Colonic mucosa (tissue), 4 donors: ENCODE measurements at regions not wholly inside any gene's neighbourhood (a gene's known extent, or its start where the extent isn't known, plus 50 kb on each side); places are given as distances from the start of the nearest gene placed in this dataset.
"Not testable (repeated sequence)": the region's sequence is repeated elsewhere in the genome, so short reads cannot be mapped to it uniquely, and the experiment has no call there.

Experiments used
- DNase-seq: peaks from one replicate; pipeline ENCODE4 v3.0.0-alpha.2; 2020
- H3K27ac ChIP-seq: fragments of 200-600 bp; one replicate; pipeline ENCODE4 v1.8.0; 2021
- H3K27me3 ChIP-seq: fragments of 200-600 bp; one replicate; pipeline ENCODE4 v1.8.0; 2021
- H3K36me3 ChIP-seq: fragments of 200-600 bp; one replicate; pipeline ENCODE4 v1.8.0; 2021
- H3K4me1 ChIP-seq: fragments of 200-600 bp; one replicate; pipeline ENCODE4 v1.8.0; 2021; ENCODE audit warnings: mild to moderate bottlenecking
- H3K4me3 ChIP-seq: fragments of 200-600 bp; one replicate; pipeline ENCODE4 v1.8.0; 2021
- H3K9ac ChIP-seq, 2 donors: one replicate each; pipeline ENCODE4 v1.7.0; 2013; ENCODE audit warnings: control low read depth in 2 of 2, low read depth in 2 of 2, low read length in 2 of 2
- H3K9me3 ChIP-seq: fragments of 200-600 bp; one replicate; pipeline ENCODE4 v1.8.0; 2021
- intact Hi-C: fragments of 100-400 bp; cut with DNase I; formaldehyde crosslinking; loops from one replicate; pipeline ENCODE4 v1.14.1; 2022
- TF ChIP-seq, protein P1 (sequence below): fragments of 200-600 bp; IDR thresholded peaks from one replicate; pipeline ENCODE4 v1.8.0; 2022; ENCODE audit warnings: antibody characterized with exemption, mild to moderate bottlenecking
- donor health status: healthy.
- donor health status: DM: no; HTN: no; CAD: no.
- donor health status: DM: no; HTN: no; CAD: no.

DNA sequence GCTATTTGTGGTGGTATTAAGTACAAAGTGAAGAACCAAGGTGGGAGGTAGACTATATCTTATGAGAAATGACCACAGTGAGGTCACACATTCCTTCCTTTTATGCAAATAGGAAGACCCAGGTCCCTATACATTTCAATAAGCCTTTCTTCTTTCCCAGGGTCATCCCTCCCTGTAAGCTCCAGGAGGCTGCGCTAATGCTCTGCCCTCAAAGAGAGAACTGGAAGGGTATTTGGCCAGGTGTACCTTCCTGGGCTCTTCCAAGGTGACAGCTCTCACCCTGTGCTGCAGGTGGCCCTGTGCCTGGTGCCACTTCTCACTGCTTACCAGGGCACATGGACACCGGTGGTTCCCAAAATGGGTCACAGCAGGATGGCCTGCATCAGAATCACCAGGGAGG, 103.4 kb downstream of the KBTBD2 start:
- intact Hi-C loops, H3K4me3 ChIP-seq, H3K9me3 ChIP-seq, H3K36me3 ChIP-seq, DNase-seq, H3K27ac ChIP-seq, H3K4me1 ChIP-seq, H3K27me3 ChIP-seq, H3K9ac ChIP-seq: not testable (repeated sequence)

DNA sequence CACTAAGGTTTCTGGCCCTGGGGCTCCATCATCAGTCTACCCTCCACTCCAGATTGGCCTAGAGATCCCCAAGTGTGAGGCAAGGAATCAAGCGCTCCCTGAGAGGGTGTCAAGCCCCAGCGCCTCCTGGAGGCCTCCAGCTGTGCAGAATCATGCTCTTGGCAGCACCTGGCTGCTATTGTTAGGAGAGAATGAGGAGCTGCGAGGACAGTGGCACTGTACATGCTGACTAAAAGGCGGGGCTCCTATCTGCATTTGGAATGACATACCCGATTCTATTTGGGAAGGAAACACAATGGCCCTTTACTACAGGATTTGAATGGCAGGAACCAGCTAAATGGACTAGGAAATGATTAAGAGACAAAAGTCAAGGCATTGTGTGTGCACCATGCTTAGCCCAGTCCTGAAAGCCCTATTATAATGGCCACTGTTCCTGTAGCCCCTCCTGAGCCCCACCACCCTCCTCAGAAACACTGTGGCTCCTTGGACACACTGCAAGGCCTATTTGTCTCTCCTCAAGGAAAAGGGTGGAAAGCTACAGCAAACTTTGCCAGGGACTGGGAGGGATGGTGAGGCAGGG, 106.1 kb downstream of the KBTBD2 start:
- H3K27me3 ChIP-seq, DNase-seq, H3K36me3 ChIP-seq, intact Hi-C loops, H3K9ac ChIP-seq, H3K27ac ChIP-seq, H3K4me1 ChIP-seq, H3K9me3 ChIP-seq, H3K4me3 ChIP-seq: not testable (repeated sequence)

DNA sequence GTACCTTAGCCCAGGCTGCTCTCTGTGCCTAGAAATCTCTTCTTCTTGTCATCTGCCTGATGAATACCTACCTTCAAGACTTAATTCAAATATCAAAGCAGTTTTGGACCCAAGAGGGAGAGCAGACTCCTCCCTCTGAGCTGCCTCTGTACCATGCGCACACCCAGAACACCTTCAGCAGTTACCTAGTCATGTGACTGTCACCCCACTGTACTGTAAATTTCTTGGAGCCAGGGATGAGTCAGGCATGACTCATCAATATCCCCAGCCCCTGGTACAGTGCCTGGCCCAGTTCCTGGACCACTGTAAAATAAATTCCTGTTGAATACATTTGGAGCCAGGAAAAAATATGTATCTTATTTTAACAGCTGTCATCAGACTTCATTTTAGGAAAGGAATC, 111.7 kb downstream of the KBTBD2 start:
- H3K27ac ChIP-seq, intact Hi-C loops: not testable (repeated sequence)

DNA sequence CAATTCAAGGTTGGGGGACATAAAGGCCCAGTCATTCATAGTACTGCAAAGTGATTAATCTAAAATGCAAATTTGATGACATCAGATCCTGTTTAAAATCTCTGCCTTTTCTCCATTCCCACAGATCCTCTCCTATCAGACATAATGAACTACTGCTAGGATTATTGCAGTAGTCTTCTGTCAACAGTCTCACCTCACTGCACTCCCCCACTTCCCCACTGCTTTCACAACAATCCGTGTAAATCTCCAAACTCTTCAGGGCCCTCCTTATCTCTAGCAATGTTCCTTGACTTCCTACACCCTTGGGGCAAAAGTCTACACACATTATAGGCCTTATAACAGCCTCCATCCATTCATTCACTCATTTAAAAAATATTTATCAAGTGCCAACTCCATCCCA, 112.4 kb downstream of the KBTBD2 start:
- Histone ChIP-seq H3K27ac (no peak overlapping the region), H3K4me3 (no peak overlapping the region), H3K9me3 (no peaks in the 10 kb centered on the region), H3K4me1 (no peaks in the 10 kb centered on the region), H3K9ac (no peak overlapping the region), H3K36me3 (no peaks in the 10 kb centered on the region), H3K27me3 (no peaks in the 10 kb centered on the region)
- TF ChIP-seq, protein P1, sequence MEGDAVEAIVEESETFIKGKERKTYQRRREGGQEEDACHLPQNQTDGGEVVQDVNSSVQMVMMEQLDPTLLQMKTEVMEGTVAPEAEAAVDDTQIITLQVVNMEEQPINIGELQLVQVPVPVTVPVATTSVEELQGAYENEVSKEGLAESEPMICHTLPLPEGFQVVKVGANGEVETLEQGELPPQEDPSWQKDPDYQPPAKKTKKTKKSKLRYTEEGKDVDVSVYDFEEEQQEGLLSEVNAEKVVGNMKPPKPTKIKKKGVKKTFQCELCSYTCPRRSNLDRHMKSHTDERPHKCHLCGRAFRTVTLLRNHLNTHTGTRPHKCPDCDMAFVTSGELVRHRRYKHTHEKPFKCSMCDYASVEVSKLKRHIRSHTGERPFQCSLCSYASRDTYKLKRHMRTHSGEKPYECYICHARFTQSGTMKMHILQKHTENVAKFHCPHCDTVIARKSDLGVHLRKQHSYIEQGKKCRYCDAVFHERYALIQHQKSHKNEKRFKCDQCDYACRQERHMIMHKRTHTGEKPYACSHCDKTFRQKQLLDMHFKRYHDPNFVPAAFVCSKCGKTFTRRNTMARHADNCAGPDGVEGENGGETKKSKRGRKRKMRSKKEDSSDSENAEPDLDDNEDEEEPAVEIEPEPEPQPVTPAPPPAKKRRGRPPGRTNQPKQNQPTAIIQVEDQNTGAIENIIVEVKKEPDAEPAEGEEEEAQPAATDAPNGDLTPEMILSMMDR = no peak
- no peak for DNase-seq
- intact Hi-C loops = no loop called here

More for the DNA sequence above, 111.7 kb downstream of the KBTBD2 start:
- H3K9me3 ChIP-seq, DNase-seq, H3K4me1 ChIP-seq, H3K4me3 ChIP-seq, H3K36me3 ChIP-seq, H3K27me3 ChIP-seq, H3K9ac ChIP-seq: not testable (repeated sequence)

DNA sequence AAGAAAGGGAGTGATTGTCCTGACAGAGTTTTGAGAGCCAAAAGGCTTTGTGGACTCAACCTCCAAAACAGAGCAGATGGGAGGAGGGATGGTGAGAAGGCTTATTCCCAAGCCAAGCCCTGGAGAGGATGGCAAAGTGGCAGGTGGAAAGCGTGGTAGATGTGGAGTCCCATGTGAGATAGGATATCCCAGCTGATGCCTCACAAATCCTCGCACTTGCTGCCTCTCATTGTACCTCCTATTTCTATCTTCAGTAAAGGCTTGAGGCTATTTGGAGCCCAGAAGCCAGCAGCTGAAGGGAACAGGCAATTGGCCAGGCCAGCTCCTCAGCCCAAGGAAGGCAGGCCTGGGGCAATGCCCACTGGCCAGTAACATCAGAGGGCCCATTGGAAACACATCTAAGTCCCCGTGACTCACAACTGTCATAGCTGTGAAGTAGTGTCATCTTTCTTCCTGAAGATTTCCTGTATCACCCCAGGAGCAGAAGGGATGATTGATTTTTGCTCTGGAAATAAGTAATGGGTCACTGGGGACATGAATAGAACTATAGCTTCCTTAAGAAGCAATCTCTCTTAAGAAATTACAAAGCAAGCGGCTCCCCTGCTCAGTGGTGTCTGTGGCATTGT, 114.4 kb downstream of the KBTBD2 start:
- H3K4me1 ChIP-seq, H3K9ac ChIP-seq, intact Hi-C loops, H3K4me3 ChIP-seq, H3K36me3 ChIP-seq, H3K27me3 ChIP-seq, H3K9me3 ChIP-seq, DNase-seq, H3K27ac ChIP-seq: not testable (repeated sequence)

DNA sequence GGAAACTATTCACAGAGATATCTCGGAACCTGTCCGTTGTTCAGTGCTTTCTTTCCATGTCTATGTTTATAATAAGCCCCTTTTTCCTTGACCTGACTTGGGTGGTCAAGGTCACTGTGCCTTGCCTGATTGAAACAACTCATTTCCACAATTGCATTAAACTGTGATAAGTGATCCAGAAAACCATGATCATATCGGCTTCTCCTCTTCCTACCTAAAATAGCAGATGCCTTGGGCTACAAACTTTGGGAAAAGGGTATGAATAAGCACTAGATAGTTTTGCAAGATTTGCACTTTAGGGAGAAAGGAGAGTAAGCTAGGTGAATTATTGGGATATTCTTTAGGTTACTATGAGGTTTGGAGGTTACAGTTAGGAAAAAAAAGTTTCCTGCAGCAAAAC, 115.2 kb downstream of the KBTBD2 start:
- H3K9ac ChIP-seq, H3K9me3 ChIP-seq, H3K36me3 ChIP-seq, intact Hi-C loops, H3K4me1 ChIP-seq, H3K27ac ChIP-seq, H3K27me3 ChIP-seq, H3K4me3 ChIP-seq, DNase-seq: not testable (repeated sequence)

DNA sequence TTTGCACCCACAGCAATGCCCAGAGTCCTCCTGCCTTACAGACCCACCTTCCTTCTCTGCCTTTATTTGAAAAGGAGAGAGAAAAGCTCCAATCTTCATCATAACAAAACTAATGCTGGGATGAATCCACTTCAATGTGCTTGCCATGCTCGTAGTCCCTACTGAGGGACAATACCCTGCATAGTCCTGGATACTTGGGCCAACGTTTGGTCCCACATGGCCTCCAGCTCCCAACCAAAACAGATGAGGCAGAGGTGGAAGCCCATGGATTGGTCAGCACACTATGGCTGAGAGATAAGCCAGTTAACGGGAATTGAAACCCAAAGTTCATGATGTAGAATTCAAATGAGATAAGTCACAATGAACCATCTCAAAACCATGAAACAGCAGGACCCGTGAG, 115.8 kb downstream of the KBTBD2 start:
- H3K27ac ChIP-seq = not testable (repeated sequence)

DNA sequence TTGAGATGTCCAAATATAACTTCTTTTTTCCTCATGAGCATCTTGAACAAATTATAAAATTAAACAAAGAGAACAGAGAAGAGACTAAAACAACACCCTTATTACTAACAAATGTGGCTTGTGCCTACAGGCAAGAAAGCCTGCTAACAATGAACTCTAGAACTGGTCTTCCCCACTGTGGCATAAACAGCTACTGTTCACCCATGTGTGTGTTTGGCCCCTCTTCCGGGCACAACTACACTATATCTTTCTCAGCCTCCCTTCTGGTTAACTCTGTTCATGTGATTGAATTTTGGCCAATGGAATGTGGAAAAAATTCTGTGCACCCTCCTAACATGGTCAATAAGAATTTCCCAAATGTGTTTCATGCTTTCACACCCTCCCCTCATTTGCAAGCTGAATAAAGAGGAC, 117.0 kb downstream of the KBTBD2 start:
- DNase-seq = no peak
- H3K27me3 ChIP-seq = no peaks in the 10 kb centered on the region
- H3K36me3 ChIP-seq = no peaks in the 10 kb centered on the region
- TF ChIP-seq, protein P1 = no peak
- no peaks in the 10 kb centered on the region for H3K9me3 ChIP-seq
- intact Hi-C loops = no loop called here
- H3K4me3 ChIP-seq = no peak overlapping the region
- no peak overlapping the region for H3K27ac ChIP-seq
- H3K4me1 ChIP-seq = no peaks in the 10 kb centered on the region
- H3K9ac ChIP-seq = no peak overlapping the region

More for the DNA sequence above, 115.8 kb downstream of the KBTBD2 start:
- H3K9ac ChIP-seq, H3K4me1 ChIP-seq, intact Hi-C loops, H3K4me3 ChIP-seq, DNase-seq, H3K27me3 ChIP-seq, H3K9me3 ChIP-seq, H3K36me3 ChIP-seq: not testable (repeated sequence)

DNA sequence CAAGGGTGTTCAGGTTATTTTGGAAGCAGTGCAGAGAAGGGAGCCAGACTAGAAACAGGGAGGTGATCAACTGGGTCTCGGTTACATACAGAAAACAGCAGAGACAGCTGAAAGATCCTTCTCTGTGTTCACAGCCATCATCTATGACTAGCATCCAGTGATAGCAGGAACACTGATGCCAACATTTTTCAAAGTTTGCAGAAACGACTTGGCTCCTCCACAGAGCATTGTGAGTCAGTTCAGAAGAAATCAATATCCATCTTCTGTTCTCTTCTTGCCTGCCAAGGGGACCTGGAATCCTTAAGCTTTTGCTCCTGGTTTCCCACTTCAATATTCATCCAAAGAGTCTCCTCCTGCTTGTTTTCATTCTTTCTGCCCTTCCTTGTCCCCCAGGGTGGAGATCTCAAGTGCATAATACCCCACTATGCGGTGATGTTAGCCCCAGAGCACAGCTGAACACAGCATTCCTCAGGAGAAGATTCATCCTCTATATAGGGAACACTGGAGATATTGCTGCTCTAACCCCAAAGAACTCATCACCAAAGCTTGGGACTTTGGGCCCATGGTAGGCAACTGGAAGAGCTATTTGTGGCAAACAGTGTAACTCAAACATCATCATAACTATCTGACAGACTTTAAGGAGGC, 122.6 kb downstream of the KBTBD2 start:
- H3K4me3 ChIP-seq, H3K9ac ChIP-seq, H3K9me3 ChIP-seq, H3K4me1 ChIP-seq, H3K36me3 ChIP-seq, DNase-seq, H3K27ac ChIP-seq, H3K27me3 ChIP-seq, intact Hi-C loops: not testable (repeated sequence)

DNA sequence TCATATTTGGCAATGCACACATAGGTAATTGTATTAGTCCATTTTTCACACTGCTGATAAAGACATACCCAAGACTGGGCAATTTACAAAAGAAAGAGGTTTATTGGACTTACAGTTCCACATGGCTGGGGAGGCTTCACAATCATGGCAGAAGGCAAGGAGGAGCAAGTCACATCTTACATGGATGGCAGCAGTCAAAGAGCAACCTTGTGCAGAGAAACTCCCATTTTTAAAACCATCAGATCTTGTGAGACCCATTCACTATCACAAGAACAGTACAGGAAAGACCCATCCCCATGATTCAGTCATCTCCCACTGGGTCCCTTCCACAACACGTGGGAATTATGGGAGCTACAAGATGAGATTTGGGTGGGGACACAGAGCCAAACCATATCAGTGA, 123.2 kb downstream of the KBTBD2 start:
- H3K9me3 ChIP-seq, DNase-seq, H3K27me3 ChIP-seq, H3K9ac ChIP-seq, H3K4me3 ChIP-seq, H3K27ac ChIP-seq, intact Hi-C loops, H3K4me1 ChIP-seq, H3K36me3 ChIP-seq: not testable (repeated sequence)
